NCI-H2107 treated with DMSO at 0.1 percent for 48 hours (cell line): ENCODE measurements at regions not wholly inside any gene's neighbourhood (a gene's known extent, or its start where the extent isn't known, plus 50 kb on each side); places are given as distances from the start of the nearest gene placed in this dataset.

ENCODE experiments used
- DNase-seq: peaks from one replicate; lab custom pipeline; 2025; ENCODE audit not compliant: unreplicated experiment; lab: John Stamatoyannopoulos, UW

DNA sequence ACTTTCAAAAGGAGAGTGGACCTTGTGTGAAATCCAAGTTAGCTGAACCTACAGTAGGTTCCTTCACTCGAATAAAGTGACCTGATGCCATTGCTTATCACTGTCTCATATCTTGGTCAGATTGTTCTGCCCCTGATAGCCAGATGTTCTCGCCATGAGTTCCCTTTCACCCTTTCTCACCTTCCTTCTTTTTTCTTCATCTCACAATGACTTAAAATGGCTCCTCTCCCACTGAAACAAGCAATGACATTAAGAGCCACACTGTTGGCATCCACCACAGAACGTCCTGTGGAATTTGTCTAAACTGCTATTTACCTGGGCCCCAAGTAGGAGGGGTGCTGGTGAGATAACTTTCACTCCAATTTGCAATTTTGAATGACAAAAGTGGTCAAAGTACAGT lies 227.6 kb upstream of the PPP1R2C start:
- DNase-seq: no peak

DNA sequence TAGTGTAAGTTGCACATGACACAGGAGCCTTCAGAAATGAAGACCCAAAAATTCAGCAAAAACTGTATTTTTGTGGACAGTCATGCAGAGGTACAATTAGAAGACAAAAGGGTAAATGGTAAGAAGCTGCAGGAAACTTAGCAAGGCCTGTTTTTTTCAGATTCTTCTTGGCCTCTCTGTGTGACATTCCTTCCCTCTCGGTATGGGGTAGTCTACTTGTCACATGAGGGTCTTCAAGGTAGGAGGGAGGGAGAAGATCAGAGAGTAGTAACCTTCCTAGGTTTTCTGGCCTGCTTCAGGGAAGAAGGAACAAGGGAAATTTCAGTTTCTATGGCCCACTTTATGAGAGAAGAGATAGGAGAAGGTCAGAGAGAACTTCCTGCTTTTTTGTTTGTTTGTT lies 230.4 kb upstream of the PPP1R2C start:
- DNase-seq: no peak

DNA sequence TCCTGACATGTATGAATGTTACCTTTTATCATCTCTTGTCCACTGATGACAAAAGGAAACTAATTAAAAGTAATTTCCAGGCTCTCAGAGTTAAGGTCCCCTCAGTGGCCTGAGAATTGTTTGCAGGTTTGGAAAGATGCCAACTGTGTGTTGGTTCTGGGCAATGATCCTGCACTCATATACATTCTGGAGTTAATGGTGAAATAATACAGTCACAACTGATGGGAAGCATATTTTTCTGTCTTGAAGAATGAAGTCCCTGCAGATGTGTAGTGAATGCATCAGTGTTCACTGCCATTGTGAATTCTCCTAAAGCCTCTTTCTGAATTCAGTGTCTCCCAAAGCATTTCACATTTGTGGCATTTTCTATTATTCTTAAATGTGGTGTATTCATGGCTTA lies 238.1 kb upstream of the PPP1R2C start:
- no peak for DNase-seq

DNA sequence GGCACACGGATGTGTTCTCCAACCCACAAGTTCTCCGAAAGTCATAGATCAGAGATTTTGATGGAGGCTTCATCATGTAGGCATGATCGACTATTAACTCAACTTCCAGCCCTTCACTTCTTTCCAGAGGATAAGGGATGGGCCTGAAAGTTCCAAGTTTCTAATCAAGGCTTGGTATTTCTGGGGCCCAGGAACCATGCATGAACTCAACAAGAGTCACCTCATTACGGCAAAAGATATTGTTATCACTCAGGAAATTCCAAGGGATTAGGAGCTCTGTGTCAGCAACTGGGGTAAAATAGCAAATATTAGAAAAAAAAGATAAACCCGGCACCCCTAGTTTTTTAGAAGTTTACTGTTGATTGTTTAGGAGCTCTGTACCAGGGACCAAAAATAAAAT lies 240.1 kb upstream of the PPP1R2C start:
- no peak for DNase-seq

DNA sequence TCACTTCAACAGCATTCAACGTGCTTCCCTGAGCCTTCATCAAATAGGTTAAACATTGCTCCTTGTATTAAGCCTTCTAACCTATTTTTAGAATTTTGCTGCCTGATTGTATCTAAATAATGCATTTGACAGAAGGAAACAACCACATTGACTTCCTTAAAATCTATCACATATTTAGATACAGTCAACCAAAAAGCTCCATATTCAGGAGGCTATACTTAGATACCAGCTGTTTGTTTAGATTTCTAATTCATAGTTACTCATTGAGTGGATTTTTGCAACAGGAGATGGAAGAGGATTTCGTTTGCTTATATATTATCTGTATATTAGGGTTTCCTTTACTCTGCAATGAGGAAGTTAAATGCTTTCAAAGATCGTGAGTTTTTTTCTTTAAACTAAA lies 241.1 kb upstream of the PPP1R2C start:
- DNase-seq: no peak

DNA sequence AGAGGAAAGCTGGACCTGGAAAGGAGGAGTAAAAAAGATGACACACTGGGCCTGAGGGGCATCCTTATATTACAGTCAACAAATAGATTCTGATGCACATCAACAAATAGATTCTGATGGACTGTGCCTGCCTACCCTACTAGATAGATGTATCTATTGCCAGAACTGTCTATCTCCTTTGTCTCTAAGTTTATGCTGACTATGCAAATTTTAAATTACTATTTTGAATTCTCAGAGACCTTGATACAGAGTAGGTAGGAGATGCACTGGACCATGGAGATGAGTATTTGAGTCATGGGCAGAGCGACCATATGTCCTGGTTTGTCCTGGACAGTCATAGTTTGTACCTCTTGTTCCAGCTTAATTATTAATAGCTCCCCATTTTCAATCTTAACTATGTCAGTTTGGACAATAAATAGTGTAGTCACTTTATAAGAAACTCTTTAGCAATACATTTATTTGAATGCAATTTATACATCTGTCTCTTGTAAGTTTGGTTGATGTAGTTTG lies 247.9 kb upstream of the PPP1R2C start:
- no peak for DNase-seq

DNA sequence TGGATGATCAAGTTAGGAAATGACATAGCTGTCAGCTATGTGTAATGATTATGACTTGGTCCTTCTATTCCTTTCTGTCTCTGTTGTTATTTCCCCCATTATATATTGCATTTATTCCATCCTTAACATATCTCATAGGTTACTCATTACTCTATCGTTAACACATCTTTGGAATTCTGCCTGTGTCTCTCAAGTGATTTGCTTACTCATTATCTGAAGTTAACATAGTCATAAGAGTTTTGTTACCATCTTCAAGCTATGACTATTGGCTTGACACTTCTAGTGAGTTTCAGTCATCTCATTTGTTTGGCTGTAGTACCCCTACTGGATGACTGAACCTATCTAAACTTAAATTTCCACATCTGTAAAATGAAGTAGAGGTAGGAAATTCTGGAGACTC lies 286.1 kb upstream of the PPP1R2C start:
- DNase-seq: no peak

DNA sequence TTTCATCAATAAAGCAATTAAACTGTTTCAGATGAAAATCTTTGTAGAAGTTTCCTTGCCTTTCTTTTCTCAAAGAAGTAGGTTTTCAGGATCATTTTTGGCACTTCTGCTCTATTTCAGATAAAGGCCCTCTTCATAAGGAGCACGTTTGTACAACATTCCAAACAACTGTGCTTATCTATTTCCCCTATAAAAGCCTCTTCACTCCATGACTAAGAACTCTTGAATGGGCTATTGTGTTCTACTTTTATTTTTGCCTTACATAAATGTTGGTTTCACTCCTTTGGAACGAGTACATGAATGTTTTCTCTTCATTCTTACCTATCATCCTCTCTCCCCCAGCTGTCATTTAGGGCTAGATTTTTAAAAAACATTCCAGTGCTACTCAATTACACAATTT lies 288.0 kb upstream of the PPP1R2C start:
- no peak for DNase-seq

DNA sequence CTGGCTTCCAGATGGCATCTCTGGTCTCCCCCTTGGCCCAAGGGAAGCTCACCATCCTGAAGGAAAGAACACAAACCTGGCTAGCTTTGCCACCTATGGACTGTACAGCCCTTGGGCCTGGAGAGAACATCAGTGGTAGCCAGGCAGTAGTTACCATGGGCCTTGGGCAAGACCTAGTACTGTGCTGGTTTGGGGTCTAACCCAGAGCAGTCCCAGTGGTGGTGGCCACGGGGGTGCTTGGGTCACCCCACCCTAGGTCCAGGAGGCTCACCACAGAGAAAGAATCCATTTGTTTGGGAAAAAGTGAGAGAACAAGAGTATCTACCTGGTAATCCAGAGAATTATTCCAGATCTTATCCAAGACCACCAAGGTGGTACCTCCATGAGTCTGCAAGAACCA lies 290.7 kb upstream of the PPP1R2C start:
- DNase-seq: no peak

DNA sequence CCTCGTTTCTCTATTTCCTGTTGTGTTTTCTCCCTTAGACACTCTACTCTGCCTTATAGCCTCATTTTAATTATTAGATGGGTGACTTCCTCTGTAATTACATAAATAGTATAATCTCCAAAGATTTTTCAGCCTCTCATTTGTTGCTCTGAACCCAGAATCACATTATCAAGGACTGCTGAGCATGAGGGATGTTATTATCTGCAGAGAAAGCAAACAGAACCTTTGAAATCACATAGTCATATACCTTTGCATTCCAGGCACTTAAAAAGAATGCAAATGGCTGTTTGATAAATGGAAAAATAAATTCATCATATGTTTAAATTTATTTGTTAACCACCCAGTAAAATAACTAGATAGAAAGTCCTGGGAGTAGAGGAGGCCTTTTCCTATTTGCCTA lies 305.1 kb upstream of the PPP1R2C start:
- no peak for DNase-seq

DNA sequence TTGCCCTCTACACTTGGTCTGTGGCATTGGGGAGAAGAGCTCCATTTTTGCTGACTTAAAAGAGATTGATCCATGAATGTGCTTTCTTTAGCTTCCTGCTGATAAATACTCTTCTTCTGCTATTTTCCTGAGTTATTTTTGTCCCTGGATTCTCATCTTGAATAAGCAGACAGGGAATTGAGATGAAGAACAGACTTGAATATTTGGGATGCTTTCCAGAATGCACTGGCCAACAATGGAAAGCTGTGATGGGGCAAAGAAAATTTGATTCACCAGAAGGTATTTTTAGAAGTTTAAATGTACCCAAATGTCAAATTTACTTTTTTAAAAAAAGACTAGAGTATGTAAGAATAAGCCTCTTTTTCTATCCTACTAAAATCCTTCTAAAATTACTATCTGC lies 309.9 kb upstream of the PPP1R2C start:
- DNase-seq: no peak

DNA sequence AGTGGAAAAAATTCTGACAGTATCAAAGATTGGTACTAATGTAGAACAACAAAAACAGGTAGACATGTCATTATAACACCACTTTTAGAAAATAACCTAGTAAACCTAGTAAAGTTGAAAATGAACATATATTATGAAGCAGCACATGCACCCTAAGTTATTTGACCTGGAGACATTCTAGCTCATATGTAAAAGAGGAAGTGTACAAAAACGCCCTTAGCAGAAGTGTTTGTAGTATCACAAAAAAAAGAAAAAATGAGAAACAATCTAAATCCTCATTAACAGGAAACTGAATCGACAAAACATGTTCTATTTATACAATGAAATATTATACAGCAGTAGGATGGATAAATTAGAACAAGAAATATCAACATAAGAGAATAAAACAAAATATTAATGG lies 318.9 kb upstream of the PPP1R2C start:
- DNase-seq: no peak

DNA sequence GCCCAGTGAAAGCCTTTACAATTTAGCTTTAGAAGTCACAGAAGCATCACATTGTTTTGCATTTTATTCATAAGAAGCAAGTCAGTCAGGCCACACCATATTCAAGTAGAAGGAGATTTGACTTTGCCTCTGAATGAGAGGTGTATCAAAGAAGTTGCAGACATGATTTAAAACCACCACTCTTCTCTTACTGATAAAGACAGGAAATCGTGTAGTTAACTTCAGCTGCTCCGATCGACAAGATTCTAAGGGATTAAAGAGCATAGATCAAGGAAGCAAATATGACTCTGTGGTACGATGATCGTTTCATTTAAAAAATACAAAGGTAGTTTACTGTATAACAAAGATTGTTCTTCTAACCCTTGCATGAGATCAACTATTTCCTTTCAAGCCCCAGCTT lies 328.0 kb upstream of the PPP1R2C start:
- DNase-seq: no peak

DNA sequence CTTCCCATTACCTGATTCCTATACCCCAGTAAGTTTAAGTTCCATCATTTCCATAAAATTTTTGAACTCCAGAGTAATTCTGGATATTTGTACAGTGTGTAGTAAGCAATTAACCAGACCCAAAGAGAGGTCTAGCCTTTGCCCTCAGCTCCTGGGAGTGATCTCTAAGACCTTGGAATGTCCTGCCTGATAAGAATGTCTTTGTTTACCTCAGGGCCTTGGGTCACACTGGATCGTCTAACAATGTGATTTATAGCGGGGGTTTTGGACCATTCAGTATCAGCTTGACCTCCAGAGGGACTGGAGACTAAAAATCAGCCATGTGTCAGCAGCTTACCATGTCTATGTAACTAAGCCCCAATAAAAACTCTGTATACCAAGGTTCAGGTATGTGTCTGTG lies 330.9 kb upstream of the PPP1R2C start:
- no peak for DNase-seq

DNA sequence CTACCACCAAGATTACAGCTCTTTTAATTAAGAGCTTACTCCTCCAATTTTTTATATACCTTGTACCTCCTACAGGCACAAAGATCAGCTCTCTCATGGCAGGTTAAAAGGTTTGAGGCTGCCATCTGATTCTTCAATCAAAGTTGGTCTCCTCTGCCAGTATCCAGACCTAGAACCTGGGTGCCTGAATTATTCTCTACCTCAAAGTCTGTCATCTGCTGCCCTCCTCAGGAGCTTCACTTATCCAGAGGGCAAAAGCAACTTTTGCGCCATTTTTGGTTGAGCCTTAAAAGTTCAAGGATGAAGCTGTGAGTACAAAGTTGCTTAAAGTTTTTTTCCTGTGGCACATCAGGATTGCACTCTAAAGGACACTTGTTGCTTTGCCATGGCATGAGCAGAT lies 343.7 kb upstream of the PPP1R2C start:
- DNase-seq: no peak

DNA sequence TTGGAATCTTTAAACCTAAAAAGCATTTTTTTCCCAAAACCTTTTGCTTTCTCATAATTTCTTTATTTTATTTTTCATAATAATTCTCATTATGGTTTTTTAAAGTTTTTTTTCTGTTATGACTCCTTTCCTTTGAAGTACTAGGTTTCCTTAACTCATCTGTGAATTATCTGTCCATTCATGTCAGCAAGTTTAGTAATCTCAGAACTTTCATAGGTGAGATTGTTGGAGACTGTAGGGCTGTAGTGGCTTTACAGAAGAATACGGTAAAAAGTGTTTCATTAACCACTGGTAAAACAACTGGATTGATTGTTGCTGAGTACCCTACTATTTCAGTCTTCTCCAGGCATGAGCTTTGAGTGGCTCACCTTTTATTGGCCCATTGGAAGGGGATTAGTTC lies 361.7 kb upstream of the PPP1R2C start:
- DNase-seq: no peak

DNA sequence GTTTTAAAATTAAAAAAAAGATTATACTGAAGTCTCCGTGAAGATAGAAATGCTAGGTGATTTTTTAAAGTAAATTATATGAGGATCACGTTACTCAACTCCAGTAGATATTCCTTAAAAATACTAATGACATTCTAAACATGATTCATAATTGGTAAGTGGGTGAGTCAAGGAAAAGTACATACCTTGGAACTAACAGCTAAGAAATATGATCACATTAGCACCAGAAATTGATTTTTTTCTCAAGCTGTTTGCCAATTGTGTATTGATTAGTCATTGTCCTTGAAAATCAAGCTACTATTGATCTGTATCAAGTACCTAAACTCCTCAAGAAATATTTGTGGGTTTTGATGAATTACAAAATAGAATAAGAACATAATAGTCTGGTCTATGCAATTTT lies 362.6 kb upstream of the PPP1R2C start:
- no peak for DNase-seq

DNA sequence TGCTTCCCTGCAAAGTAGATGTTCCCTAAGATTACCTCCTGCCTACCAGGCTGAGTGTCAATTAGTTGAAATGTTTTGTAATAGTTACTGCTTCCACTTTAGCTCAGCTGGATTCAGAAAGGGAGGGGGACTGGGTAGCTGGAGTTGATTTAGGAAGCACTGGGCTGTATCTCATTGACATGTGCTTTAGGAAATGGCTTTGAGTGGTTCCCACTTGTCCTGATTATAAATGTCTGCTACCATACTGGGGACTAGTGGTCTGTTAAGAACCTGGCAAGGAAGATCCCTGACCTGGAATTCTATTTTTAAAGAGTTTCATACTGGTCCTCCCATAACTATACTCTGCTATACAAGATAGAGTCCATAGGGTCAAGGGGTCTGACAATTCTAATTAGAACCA lies 363.9 kb upstream of the PPP1R2C start:
- DNase-seq: no peak

DNA sequence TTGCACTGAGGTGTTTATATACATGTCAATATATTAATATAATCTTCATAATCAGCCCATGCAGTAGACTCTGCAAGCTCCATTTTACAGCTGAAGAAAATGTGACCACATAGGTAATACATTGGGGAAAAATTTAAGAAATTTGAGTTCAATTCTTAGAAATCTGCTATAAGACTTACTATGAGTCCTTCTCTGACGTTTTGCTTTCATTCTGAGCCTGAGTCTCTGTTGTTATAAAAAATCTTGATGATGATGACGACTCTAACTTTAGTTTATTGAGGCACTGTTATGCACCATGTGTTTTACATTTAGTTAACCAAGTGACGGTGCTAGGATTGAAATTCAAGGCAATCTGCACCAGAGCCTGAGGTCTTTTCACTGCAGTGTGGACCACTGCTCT lies 370.3 kb upstream of the PPP1R2C start:
- DNase-seq: no peak

DNA sequence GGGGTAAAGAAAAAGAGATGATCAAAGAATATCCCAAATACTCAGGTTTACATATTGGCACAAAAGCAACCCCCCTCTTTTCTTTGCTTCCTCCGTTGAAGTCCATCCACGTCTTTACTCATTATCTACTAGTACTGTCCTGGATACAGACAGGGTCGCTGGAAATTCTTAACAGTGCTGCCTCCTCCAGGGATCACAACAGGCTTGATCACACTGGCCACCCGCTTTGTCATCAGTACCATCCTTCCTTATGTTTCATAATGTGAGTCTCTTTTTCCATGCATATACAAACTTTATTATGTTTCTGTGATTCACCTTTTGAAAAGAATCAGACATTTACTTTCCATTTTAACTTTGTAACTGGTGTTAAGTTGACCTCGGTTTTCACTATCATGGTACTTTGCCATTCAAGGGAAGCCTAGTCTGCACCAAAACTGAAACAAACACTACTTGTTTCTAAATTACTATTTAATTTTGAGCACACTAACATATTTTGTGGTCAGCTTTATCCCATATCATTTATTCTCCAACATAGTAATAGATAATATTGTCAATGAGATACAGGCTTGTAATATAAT lies 387.5 kb upstream of the PPP1R2C start:
- no peak for DNase-seq

DNA sequence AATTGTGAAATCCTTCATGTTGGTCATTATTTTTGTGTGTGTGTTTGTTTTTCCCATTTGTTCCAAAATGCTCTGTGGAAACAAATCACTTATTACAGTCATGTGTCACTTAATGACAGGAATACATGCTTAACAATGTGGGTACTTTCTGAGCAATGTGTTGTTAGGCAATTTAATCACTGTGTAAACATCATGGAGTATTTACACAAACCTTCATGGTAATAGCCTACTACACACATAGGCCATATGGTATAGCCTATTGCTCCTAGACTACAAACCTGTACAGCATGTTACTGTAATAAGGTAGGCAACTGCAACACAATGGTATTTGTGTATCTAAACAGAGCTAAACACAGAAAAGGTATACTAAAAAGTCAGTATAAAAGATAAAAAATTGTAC lies 388.9 kb upstream of the PPP1R2C start:
- no peak for DNase-seq

DNA sequence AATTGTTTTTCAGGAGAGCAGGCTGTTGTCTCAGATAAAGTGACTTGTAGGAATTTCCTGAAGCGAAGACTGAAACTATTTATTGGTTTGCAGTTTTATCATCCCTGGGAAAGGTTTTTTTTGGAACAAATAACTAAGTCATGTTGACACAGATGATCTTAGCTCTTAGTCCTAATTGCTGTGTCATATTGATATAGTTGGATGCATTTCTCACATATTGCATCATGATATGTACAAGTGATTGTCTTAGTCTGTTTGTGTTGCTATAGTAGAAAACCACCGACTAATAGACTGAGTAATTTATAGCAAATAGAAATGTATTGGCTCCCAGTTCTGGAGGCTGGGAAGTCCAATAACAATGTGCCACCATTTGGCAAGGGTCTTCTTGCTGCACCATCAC lies 397.5 kb upstream of the PPP1R2C start:
- DNase-seq: no peak

DNA sequence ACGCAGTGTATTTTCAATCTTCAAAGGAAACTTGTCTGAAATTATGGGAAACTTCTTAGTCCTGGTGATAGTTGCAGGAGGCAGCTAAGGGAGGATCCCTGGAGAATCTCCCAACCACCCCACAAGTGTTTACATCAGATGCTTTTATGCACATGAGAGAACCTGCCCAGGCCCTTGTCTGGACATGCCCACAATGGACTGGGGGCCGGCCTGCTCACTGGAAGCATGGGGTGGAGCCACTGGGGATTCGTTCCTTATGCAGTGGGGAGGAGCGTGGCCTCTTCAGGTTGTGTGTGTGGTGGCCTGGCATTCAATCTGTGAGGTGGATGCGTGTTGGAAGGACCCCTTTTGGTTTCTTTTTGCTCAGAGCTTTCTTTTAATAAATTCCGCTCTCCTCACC lies 398.7 kb upstream of the PPP1R2C start:
- DNase-seq: no peak

DNA sequence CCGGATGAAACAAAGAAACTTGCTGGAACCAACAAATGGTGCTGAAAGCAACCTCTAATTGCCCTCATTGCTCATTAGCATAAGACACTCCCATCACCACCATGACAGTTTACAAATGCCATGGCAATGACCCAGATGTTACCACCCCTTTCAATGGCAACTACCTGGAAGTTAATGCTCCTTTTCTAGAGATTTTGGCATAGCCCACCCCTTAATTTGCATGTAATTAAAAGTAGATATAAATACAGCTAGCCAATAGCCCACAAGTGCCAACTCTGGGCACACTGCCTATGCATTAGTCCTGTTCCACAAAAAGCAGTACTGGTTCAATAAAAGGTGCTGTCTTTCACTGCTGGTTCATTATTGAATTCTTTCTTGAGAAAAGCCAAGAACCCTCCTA lies 410.3 kb upstream of the PPP1R2C start:
- no peak for DNase-seq
